ENCODE measurements at regions not wholly inside any gene's neighbourhood (a gene's known extent, or its start where the extent isn't known, plus 50 kb on each side); places are given as distances from the start of the nearest gene placed in this dataset.
A peak's percentile ranks its signal among the peaks of the same experiment; 100 is the strongest.
"Not testable (repeated sequence)": the region's sequence is repeated elsewhere in the genome, so short reads cannot be mapped to it uniquely, and the experiment has no call there.

- DNase-seq (ENCODE audit: low read depth) = no peak
Measured at GRCh38 chr4:64821219-64821976, 412.1 kb upstream of the TECRL start.

DNA sequence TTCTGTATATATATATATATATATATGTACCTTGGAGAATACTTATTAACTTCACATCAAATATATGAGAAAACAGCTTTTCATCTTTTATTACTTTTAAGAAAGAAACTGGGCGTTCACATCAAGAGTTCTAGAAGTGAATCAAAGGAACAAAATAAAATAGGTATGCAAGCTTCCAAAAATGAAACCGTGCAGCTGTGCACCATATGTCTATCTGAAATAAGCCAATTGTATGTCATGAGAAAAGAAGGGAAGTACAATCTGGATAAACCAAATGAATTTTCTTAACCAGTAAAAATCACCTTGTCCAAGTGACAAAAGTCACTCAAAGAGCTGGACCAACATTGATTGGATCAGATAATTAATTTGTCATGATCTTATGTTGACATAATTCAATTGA lies 405.4 kb upstream of the TECRL start:
- no peak for DNase-seq (ENCODE audit: low read depth)

GRCh38 chr4:64807821-64808220 lies 398.6 kb upstream of the TECRL start:
- DNase-seq (ENCODE audit: low read depth) = no peak

DNA sequence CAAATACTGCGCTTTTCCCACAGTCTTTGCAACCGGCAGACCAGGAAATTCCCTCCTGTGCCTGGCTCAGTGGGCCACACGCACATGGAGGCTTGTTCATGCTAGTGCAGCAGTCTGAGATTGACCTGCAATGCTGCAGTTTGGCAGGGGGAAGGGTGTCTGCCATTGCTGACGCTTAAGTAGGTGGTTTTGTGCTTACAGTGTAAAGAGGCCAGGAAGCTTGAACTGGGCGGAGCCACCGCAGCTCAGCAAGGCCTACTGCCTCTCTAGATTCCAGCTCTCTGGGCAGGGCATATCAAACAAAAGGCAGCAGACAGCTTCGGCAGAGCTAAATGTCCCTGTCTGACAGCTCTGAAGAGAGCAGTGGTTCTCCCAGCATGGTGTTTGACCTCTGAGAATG lies 390.5 kb upstream of the TECRL start:
- DNase-seq (ENCODE audit: low read depth) = no peak

DNA sequence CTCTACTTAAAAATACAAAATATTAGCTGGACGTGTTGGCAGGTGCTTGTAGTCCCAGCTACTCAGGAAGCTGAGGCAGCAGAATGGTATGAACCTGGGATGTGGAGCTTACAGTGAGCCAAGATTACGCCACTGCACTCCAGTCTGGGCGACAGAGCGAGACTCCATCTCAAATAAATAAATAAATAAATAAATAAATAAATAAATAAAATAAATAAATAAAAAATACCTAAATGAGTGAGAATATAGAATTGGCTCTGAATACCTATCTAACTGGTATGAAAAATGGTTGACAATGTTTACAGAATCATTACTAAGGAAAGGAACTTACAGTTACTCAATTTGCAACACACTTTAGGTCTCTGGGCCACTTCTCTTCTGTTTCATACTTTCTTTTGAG lies 389.6 kb upstream of the TECRL start:
- not testable (repeated sequence) for DNase-seq (ENCODE audit: low read depth)

DNA sequence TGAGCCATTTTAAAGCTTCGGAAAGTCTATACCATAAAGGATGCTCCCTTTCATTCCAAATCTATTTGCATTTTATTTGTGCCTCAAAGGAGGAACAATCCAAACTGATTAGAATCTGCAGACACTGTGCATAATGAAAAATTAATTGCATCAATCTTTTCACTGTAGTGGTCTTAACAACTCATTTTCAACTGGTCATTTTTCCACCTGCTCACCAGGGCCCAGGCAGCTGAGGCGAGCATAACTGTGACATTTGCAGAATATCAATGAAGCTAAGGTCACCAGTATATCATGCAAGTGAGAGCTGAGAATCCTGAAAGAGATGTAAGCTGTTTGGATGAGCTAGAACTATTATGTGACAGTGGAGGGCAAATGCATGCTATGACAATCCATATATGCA lies 387.3 kb upstream of the TECRL start:
- no peak for DNase-seq (ENCODE audit: low read depth)

GRCh38 chr4:64784125-64784524 lies 374.9 kb upstream of the TECRL start:
- peak; percentile 9 for DNase-seq (ENCODE audit: low read depth)

DNA sequence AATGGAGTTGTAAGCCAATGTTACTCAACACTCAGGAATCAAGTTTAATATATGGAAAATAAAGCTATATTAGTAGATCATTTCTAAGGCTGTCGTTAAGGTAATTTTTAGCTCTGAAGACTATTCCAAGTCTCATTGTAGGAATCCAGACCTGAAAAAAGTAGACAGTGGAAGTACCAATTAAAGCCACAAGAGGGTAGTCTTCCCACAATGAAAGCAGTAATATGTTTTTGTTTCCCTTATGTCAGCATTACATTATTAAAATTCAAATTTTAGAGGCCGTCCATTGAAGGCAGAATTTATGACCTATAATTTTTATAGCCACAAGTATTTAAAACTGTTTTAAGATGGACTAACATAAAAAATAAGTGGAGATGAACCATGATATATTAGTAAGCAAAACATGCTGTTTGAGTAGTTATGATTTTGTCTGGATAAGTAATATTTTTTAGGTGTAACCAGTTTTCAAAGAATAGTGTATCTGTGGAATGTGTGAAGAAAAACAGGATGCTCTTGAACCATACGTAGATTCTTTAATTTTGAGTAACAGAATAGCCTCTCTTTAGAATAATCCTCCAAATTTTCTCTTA lies 372.6 kb upstream of the TECRL start:
- peak; percentile 34 for DNase-seq (ENCODE audit: low read depth)

- DNase-seq (ENCODE audit: low read depth) = no peak
Measured at GRCh38 chr4:64780664-64781063, 371.4 kb upstream of the TECRL start.

DNA sequence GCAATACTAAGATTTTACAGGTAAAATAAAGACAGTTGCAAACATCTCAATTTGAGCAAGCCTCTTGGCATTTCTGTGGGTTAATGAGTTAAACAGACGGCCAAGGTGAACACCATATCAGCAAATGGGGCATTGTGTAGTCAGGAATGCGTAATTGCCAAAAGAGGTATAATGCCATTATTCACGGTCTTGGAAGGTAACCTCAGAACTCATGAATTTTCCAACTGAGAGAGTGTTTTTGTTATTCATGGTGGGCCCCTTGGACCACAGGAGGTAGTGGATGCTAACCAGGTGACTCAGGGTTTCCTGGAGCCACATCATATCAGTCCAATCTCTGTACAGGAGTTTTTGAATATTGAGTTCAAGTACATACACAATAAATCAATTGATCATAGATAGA lies 368.0 kb upstream of the TECRL start:
- no peak for DNase-seq (ENCODE audit: low read depth)

- DNase-seq (ENCODE audit: low read depth) = no peak
Measured at GRCh38 chr4:64776820-64777219, 367.6 kb upstream of the TECRL start.

GRCh38 chr4:64774626-64775025 lies 365.4 kb upstream of the TECRL start:
- DNase-seq (ENCODE audit: low read depth) = no peak

GRCh38 chr4:64771149-64771548 lies 361.9 kb upstream of the TECRL start:
- DNase-seq (ENCODE audit: low read depth) = no peak

DNA sequence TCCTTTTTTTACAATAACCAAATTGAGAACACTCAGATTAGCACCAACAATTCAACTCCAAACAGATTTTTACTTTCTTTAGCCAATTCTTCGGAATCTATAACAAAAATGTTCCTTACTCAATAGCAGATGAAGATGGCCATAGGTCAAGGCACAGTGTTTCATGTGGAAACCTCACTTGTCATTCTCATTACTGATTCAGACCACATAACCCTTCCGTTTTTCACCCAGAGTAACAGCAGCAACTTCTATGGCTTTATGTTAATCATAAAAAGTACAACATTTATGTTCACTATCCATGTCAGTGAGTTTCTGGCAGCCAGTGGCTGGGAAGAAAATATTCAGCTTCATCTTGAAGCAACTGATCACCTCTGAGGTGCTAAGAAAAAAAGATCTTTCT lies 358.3 kb upstream of the TECRL start:
- no peak for DNase-seq (ENCODE audit: low read depth)

- no peak for DNase-seq (ENCODE audit: low read depth)
Measured at GRCh38 chr4:64766565-64766964, 357.3 kb upstream of the TECRL start.

- no peak for DNase-seq (ENCODE audit: low read depth)
Measured at GRCh38 chr4:64756016-64756415, 346.8 kb upstream of the TECRL start.

- no peak for DNase-seq (ENCODE audit: low read depth)
Measured at GRCh38 chr4:64747919-64748715, 338.9 kb upstream of the TECRL start.

GRCh38 chr4:64738240-64738639 lies 329.0 kb upstream of the TECRL start:
- DNase-seq (ENCODE audit: low read depth) = no peak

DNA sequence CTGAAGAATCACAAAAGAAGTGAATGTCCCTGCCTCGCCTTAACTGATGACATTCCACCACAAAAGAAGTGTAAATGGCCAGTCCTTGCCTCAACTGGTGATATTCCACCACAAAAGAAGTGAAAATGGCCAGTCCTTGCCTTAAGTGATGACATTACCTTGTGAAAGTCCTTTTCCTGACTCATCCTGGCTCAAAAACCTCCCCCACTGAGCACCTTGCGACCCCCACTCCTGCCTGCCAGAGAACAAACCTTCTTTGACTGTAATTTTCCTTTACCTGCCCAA lies 328.5 kb upstream of the TECRL start:
- not testable (repeated sequence) for DNase-seq (ENCODE audit: low read depth)

GRCh38 chr4:64737026-64737853 lies 328.0 kb upstream of the TECRL start:
- no peak for DNase-seq (ENCODE audit: low read depth)

GRCh38 chr4:64729561-64729960 lies 320.3 kb upstream of the TECRL start:
- no peak for DNase-seq (ENCODE audit: low read depth)

- DNase-seq (ENCODE audit: low read depth) = no peak
Measured at GRCh38 chr4:64727960-64728359, 318.7 kb upstream of the TECRL start.

DNA sequence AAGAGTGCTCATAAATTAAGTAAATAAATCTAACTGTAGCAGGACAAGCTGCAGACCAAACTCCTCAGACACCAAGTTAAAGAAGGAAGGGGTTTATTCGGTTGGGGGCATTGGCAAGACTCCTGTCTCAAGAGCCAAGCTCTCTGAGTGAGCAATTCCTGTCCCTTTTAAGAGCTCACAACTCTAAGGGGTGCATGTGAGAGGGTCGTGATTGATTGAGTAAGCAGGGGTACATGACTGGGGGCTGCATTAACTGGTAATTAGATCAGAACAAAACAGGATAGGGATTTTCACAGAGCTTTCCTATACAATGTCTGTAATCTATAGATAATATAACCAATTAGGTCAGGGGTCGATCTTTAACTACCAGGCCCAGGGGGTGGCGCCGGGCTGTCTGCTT lies 318.1 kb upstream of the TECRL start:
- not testable (repeated sequence) for DNase-seq (ENCODE audit: low read depth)

Measured in EH (cell line).